ENCODE measurements at regions not wholly inside any gene's neighbourhood (a gene's known extent, or its start where the extent isn't known, plus 50 kb on each side); places are given as distances from the start of the nearest gene placed in this dataset.
"Not testable (repeated sequence)": the region's sequence is repeated elsewhere in the genome, so short reads cannot be mapped to it uniquely, and the experiment has no call there.

DNA sequence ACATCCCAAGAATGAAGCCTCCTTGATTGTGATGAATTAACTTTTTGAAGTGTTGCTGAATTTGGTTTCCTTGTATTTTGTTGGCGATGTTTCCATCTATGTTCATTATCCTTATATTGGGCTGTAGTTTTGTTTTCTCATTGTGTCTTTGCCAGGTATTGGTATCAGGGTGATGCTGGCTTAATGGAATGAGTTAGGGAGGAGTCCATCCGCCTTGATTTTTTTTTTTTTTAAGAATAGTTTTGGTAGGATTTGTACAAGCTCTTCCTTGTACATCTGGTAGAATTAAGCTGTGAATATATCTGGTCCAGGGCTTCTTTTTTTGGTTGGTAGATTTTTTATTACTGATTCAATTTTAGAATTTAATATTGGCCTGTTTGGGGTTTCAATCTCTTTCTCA is 166.1 kb upstream of the WDFY3 start:
- Histone ChIP-seq H3K4me3 (replicated peaks in 1 of 3; ENCODE audit: insufficient read depth in 1 of 3, low read depth in 1 of 3, low read length in 3 of 3) (no peak overlapping the region), H3K9ac (replicated peaks; ENCODE audit: extremely low read depth, insufficient read depth, low read length) (no peak overlapping the region), H3K9me1 (replicated peaks; ENCODE audit: control insufficient read depth, extremely low read depth, insufficient read depth, low read length) (no peaks in the 10 kb centered on the region), H3K27me3 (ENCODE audit: control insufficient read depth in 2 of 2, insufficient read depth in 2 of 2, low read length in 2 of 2) (peaks cover 0 to 2% of the 10 kb centered on the region in 2 experiments), H4K20me1 (replicated peaks; ENCODE audit: control insufficient read depth, extremely low read depth, insufficient read depth, low read length) (no peaks in the 10 kb centered on the region), H3K79me2 (ENCODE audit: control insufficient read depth, insufficient read depth, low read length) (no peaks in the 10 kb centered on the region), H3K4me1 (ENCODE audit: control insufficient read depth, extremely low read depth, insufficient read depth, low read length) (no peaks in the 10 kb centered on the region), H2AFZ (ENCODE audit: low read depth, low read length) (no peak overlapping the region), H3K27ac (ENCODE audit: insufficient read depth, low read depth, low read length) (no peak overlapping the region), H3K4me2 (ENCODE audit: insufficient read depth, low read length) (no peak overlapping the region), H3K9me3 (replicated peaks; ENCODE audit: control insufficient read depth, insufficient read depth, low read length) (no peaks in the 10 kb centered on the region), H3K36me3 (ENCODE audit: control insufficient read depth in 2 of 2, extremely low read depth in 1 of 2, insufficient read depth in 2 of 2, low read length in 2 of 2) (no peaks in the 10 kb centered on the region)
- CTCF ChIA-PET = interaction anchor here (1.0 kb wide), 1 partner anchor 11 kb away, joined by 3 read pairs; no protein-coding TSS in a partner anchor
- no TSS peak for BruUV-seq (replicated peaks)
- intact Hi-C loops (cut with micrococcal nuclease) = no loop called here
- POLR2A ChIA-PET = no interaction called here
- DNase-seq (ENCODE audit: low read depth, low spot score) (no peak), FAIRE-seq (no peak)
- dilution Hi-C loops (cut with MboI; ENCODE audit: extremely low pct_ligation_motif_present, low sequenced_read_pairs) = no loop called here
- TF ChIP-seq, protein P1, sequence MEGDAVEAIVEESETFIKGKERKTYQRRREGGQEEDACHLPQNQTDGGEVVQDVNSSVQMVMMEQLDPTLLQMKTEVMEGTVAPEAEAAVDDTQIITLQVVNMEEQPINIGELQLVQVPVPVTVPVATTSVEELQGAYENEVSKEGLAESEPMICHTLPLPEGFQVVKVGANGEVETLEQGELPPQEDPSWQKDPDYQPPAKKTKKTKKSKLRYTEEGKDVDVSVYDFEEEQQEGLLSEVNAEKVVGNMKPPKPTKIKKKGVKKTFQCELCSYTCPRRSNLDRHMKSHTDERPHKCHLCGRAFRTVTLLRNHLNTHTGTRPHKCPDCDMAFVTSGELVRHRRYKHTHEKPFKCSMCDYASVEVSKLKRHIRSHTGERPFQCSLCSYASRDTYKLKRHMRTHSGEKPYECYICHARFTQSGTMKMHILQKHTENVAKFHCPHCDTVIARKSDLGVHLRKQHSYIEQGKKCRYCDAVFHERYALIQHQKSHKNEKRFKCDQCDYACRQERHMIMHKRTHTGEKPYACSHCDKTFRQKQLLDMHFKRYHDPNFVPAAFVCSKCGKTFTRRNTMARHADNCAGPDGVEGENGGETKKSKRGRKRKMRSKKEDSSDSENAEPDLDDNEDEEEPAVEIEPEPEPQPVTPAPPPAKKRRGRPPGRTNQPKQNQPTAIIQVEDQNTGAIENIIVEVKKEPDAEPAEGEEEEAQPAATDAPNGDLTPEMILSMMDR (IDR thresholded peaks at IDR 0.05; ENCODE audit: extremely low read depth in 1 of 2, insufficient read depth in 1 of 2, low read depth in 1 of 2, low read length in 2 of 2) = no peak
- TF ChIP-seq MYC (IDR thresholded peaks at IDR 0.05; ENCODE audit: low read depth, low read length) (no peak), EZH2 (IDR thresholded peaks at IDR 0.05; ENCODE audit: borderline replicate concordance, low read depth, low read length, severe bottlenecking) (no peak), POLR2AphosphoS5 (IDR thresholded peaks at IDR 0.05; ENCODE audit: insufficient read depth, low read depth, low read length) (no peak), GATA2 (IDR thresholded peaks at IDR 0.05; ENCODE audit: insufficient read depth, insufficient read length, low read depth, low read length) (no peak), MAX (IDR thresholded peaks at IDR 0.05; ENCODE audit: insufficient read depth, insufficient read length) (no peak), FOS (IDR thresholded peaks at IDR 0.05; ENCODE audit: borderline replicate concordance, insufficient read depth, low read length) (no peak), POLR2A (IDR thresholded peaks at IDR 0.05; ENCODE audit: low read depth, low read length) (no peak), JUN (IDR thresholded peaks at IDR 0.05; ENCODE audit: borderline replicate concordance, insufficient read depth, insufficient read length, low read depth) (no peak)

DNA sequence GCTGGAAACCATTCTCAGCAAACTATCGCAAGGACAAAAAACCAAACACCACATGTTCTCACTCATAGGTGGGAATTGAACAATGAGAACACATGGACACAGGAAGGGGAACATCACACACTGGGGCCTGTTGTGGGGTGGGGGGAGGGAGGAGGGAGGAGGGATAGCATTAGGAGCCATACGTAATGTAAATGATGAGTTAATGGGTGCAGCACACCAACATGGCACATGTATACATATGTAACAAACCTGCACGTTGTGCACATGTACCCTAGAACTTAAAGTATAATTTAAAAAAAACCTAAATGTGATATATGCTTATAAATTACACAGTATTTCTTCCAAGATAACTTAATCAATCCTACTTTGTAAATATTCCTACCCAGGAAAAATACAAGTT is 173.3 kb upstream of the WDFY3 start:
- not testable (repeated sequence) for BruUV-seq (replicated peaks)

More for the DNA sequence above, 173.3 kb upstream of the WDFY3 start:
- H3K27ac ChIP-seq (ENCODE audit: insufficient read depth, low read depth, low read length); H3K4me2 ChIP-seq (ENCODE audit: insufficient read depth, low read length); H3K9ac ChIP-seq (replicated peaks; ENCODE audit: extremely low read depth, insufficient read depth, low read length); H2AFZ ChIP-seq (ENCODE audit: low read depth, low read length); intact Hi-C loops (cut with micrococcal nuclease); H3K79me2 ChIP-seq (ENCODE audit: control insufficient read depth, insufficient read depth, low read length); POLR2A ChIA-PET; H4K20me1 ChIP-seq (replicated peaks; ENCODE audit: control insufficient read depth, extremely low read depth, insufficient read depth, low read length); H3K9me1 ChIP-seq (replicated peaks; ENCODE audit: control insufficient read depth, extremely low read depth, insufficient read depth, low read length); H3K4me3 ChIP-seq (replicated peaks in 1 of 3; ENCODE audit: insufficient read depth in 1 of 3, low read depth in 1 of 3, low read length in 3 of 3); H3K9me3 ChIP-seq (replicated peaks; ENCODE audit: control insufficient read depth, insufficient read depth, low read length); CTCF ChIA-PET; H3K36me3 ChIP-seq (ENCODE audit: control insufficient read depth in 2 of 2, extremely low read depth in 1 of 2, insufficient read depth in 2 of 2, low read length in 2 of 2); DNase-seq (ENCODE audit: low read depth, low spot score); H3K4me1 ChIP-seq (ENCODE audit: control insufficient read depth, extremely low read depth, insufficient read depth, low read length); FAIRE-seq; dilution Hi-C loops (cut with MboI; ENCODE audit: extremely low pct_ligation_motif_present, low sequenced_read_pairs): not testable (repeated sequence)
- H3K27me3 ChIP-seq (ENCODE audit: control insufficient read depth in 2 of 2, insufficient read depth in 2 of 2, low read length in 2 of 2) = peaks cover 2 to 18% of the 10 kb centered on the region in 2 experiments
